H9 (cell line): ENCODE measurements at regions not wholly inside any gene's neighbourhood (a gene's known extent, or its start where the extent isn't known, plus 50 kb on each side); places are given as distances from the start of the nearest gene placed in this dataset.

Experiments
- DNase-seq: peaks from one replicate; pipeline ENCODE4 v3.0.0-alpha.2; 2017
- H2AFZ ChIP-seq: one replicate; pipeline ENCODE4 v1.6.1; 2013; ENCODE audit warnings: mild to moderate bottlenecking, low read length, control low read depth, moderate library complexity
- H2AK5ac ChIP-seq: 2 replicates; pipeline ENCODE4 v1.6.1; 2013; ENCODE audit warnings: low read length, control low read depth, mixed read lengths; ENCODE audit not compliant: insufficient read length
- H2BK120ac ChIP-seq: one replicate; pipeline ENCODE4 v1.6.1; 2013; ENCODE audit warnings: low read depth, mild to moderate bottlenecking, low read length, control low read depth, inconsistent platforms; ENCODE audit not compliant: poor library complexity, severe bottlenecking
- H2BK12ac ChIP-seq: 2 replicates; pipeline ENCODE4 v1.6.1; 2013; ENCODE audit warnings: low read length, control low read depth, mixed read lengths, low read depth; ENCODE audit not compliant: insufficient read length
- H2BK15ac ChIP-seq: 2 replicates; pipeline ENCODE4 v1.6.1; 2013; ENCODE audit warnings: low read depth, low read length, control low read depth
- H2BK20ac ChIP-seq: one replicate; pipeline ENCODE4 v1.6.1; 2013; ENCODE audit warnings: low read depth, mild to moderate bottlenecking, low read length, control low read depth, inconsistent platforms; ENCODE audit not compliant: poor library complexity, severe bottlenecking
- H2BK5ac ChIP-seq: 2 replicates; pipeline ENCODE4 v1.6.1; 2013; ENCODE audit warnings: low read length, control low read depth, mixed read lengths; ENCODE audit not compliant: insufficient read length
- H3K14ac ChIP-seq: 2 replicates; pipeline ENCODE4 v1.6.1; 2013; ENCODE audit warnings: low read length, control low read depth; ENCODE audit not compliant: insufficient read depth
- H3K18ac ChIP-seq: 2 replicates; pipeline ENCODE4 v1.6.1; 2013; ENCODE audit warnings: low read depth, mild to moderate bottlenecking, mixed read lengths, low read length, control low read depth; ENCODE audit not compliant: insufficient read length
- H3K23ac ChIP-seq: 2 replicates; pipeline ENCODE4 v1.6.1; 2013; ENCODE audit warnings: low read length, control low read depth, mixed read lengths, low read depth; ENCODE audit not compliant: insufficient read length
- H3K23me2 ChIP-seq: 2 replicates; pipeline ENCODE4 v1.6.1; 2013; ENCODE audit warnings: low read depth, mild to moderate bottlenecking, mixed read lengths, low read length, control low read depth; ENCODE audit not compliant: insufficient read length, poor library complexity, severe bottlenecking
- H3K27ac ChIP-seq: 2 replicates; pipeline ENCODE4 v1.5.1; 2013; ENCODE audit warnings: low read length, control low read depth, mixed read lengths, low read depth; ENCODE audit not compliant: insufficient read length
- H3K27me3 ChIP-seq: 2 replicates; pipeline ENCODE4 v1.6.1; 2013; ENCODE audit warnings: low read length, control low read depth, inconsistent platforms; ENCODE audit not compliant: insufficient read depth
- H3K4ac ChIP-seq: 2 replicates; pipeline ENCODE4 v1.6.1; 2013; ENCODE audit warnings: low read depth, mild to moderate bottlenecking, control low read depth, inconsistent platforms, low read length, moderate library complexity
- H3K4me1 ChIP-seq: 2 replicates; pipeline ENCODE4 v1.6.1; 2013; ENCODE audit warnings: low read length, control low read depth, inconsistent platforms; ENCODE audit not compliant: insufficient read depth
- H3K4me2 ChIP-seq: 2 replicates; pipeline ENCODE4 v1.6.1; 2013; ENCODE audit warnings: low read length, control low read depth, mixed read lengths; ENCODE audit not compliant: insufficient read length, insufficient read depth
- H3K56ac ChIP-seq: 2 replicates; pipeline ENCODE4 v1.6.1; 2013; ENCODE audit warnings: low read depth, mild to moderate bottlenecking, mixed read lengths, low read length, control low read depth; ENCODE audit not compliant: insufficient read length
- H3K79me1 ChIP-seq: 2 replicates; pipeline ENCODE4 v1.6.1; 2013; ENCODE audit warnings: low read depth, mild to moderate bottlenecking, moderate library complexity, low read length, control low read depth, inconsistent platforms; ENCODE audit not compliant: insufficient read depth, poor library complexity, severe bottlenecking
- H3K79me2 ChIP-seq: 2 replicates; pipeline ENCODE4 v1.6.1; 2013; ENCODE audit warnings: low read length, control low read depth, inconsistent platforms; ENCODE audit not compliant: insufficient read depth
- H3K9ac ChIP-seq: 2 replicates; pipeline ENCODE4 v1.6.1; 2013; ENCODE audit warnings: low read length, control low read depth, mixed read lengths; ENCODE audit not compliant: insufficient read length; ENCODE audit errors: extremely low read depth
- H3K9me3 ChIP-seq: one replicate; pipeline ENCODE4 v1.6.1; 2013; ENCODE audit warnings: low read depth, low read length, inconsistent platforms; ENCODE audit not compliant: control insufficient read depth
- H3T11ph ChIP-seq: one replicate; pipeline ENCODE4 v1.6.1; 2013; ENCODE audit warnings: mild to moderate bottlenecking, low read length, control low read depth, inconsistent platforms
- H4K20me1 ChIP-seq: one replicate; pipeline ENCODE4 v1.6.1; 2013; ENCODE audit not compliant: control insufficient read depth, insufficient read length, insufficient read depth
- H4K5ac ChIP-seq: 2 replicates; pipeline ENCODE4 v1.6.1; 2013; ENCODE audit warnings: low read depth, mild to moderate bottlenecking, mixed read lengths, low read length, control low read depth; ENCODE audit not compliant: insufficient read length
- H4K8ac ChIP-seq: replicated peaks from 2 replicates; pipeline ENCODE4 v1.6.1; 2013; ENCODE audit warnings: low read length, control low read depth, mixed read lengths, low read depth; ENCODE audit not compliant: insufficient read length
- H4K91ac ChIP-seq: 2 replicates; pipeline ENCODE4 v1.6.1; 2013; ENCODE audit warnings: low read depth, mild to moderate bottlenecking, moderate library complexity, mixed read lengths, low read length, control low read depth; ENCODE audit not compliant: insufficient read length
- H3K27ac Mint-ChIP-seq, 3 experiments: 2 replicates in 2 of 3; 3 replicates in 1 of 3; pipeline ENCODE4 v1.8.0; 2020 to 2021; ENCODE audit warnings: mixed read lengths in 3 of 3, mild to moderate bottlenecking in 1 of 3, moderate library complexity in 1 of 3
- H3K27me3 Mint-ChIP-seq: 2 replicates; pipeline ENCODE4 v1.8.0; 2021; ENCODE audit warnings: low read depth, mild to moderate bottlenecking, moderate library complexity, mixed read lengths
- H3K36me3 Mint-ChIP-seq, 3 experiments: 2 replicates in 2 of 3; 3 replicates in 1 of 3; pipeline ENCODE4 v1.8.0; 2020 to 2021; ENCODE audit warnings: low read depth in 3 of 3, mixed read lengths in 3 of 3; ENCODE audit not compliant: insufficient read depth in 1 of 3
- H3K4me1 Mint-ChIP-seq, 2 experiments: 2 replicates each; pipeline ENCODE4 v1.8.0; 2020; ENCODE audit warnings: mixed read lengths in 2 of 2
- H3K4me3 Mint-ChIP-seq, 2 experiments: 2 replicates in 1 of 2; 3 replicates in 1 of 2; pipeline ENCODE4 v1.8.0; 2020 to 2021; ENCODE audit warnings: mild to moderate bottlenecking in 2 of 2, mixed read lengths in 2 of 2, moderate library complexity in 1 of 2
- H3K9me3 Mint-ChIP-seq, 2 experiments: 2 replicates in 1 of 2; 3 replicates in 1 of 2; pipeline ENCODE4 v1.8.0; 2020; ENCODE audit warnings: mild to moderate bottlenecking in 2 of 2, mixed read lengths in 2 of 2, moderate library complexity in 1 of 2
- CTCF ChIP-seq: fragments of 200-600 bp; sonication (generic); conservative IDR thresholded peaks from 3 replicates; pipeline ENCODE4 v1.8.0; 2021; ENCODE audit warnings: antibody characterized with exemption, mild to moderate bottlenecking
- WGBS: extraction: QIAGEN DNeasy Blood & Tissue Kit; methylation state at CpG from one replicate; pipeline ENCODE4 v1.1.7; 2013; ENCODE audit warnings: missing lambda C conversion rate, low lambda C conversion rate, mixed read lengths; ENCODE audit not compliant: insufficient read length; ENCODE audit errors: extremely low coverage; 5-methylcytosine and 5-hydroxymethylcytosine counted together

- TF ChIP-seq CTCF = no peak
- Histone ChIP-seq H3K23me2 (no peaks in the 10 kb centered on the region), H2AK5ac (no peak overlapping the region)
Observed at GRCh38 chr15:48029642-48030041, 91.1 kb upstream of the SLC24A5 start.

More at GRCh38 chr15:48029642-48030041, 91.1 kb upstream of the SLC24A5 start:
- Histone ChIP-seq H3K4me1 (no peaks in the 10 kb centered on the region; the same call in 1 of the 2 replicates), H2AFZ (no peak overlapping the region), H2BK20ac (no peak overlapping the region), H3K9ac (no peak overlapping the region), H3K27ac (no peak overlapping the region), H2BK15ac (no peak overlapping the region), H3K9me3 (no peaks in the 10 kb centered on the region), H3T11ph (no peak overlapping the region), H3K18ac (no peak overlapping the region), H3K27me3 (no peaks in the 10 kb centered on the region), H4K91ac (no peak overlapping the region), H2BK5ac (no peak overlapping the region), H4K20me1 (no peaks in the 10 kb centered on the region), H2BK12ac (no peak overlapping the region), H4K5ac (no peak overlapping the region), H3K23ac (no peak overlapping the region), H3K79me2 (no peaks in the 10 kb centered on the region), H3K56ac (no peak overlapping the region), H4K8ac (no peak overlapping the region), H2BK120ac (no peak overlapping the region), H3K4me2 (no peak overlapping the region), H3K79me1 (no peaks in the 10 kb centered on the region), H3K4ac (no peak overlapping the region), H3K14ac (no peak overlapping the region)
- Mint-ChIP-seq H3K9me3 (no peaks in the 10 kb centered on the region), H3K4me1 (peaks cover 4% of the 10 kb centered on the region in 2 experiments; a peak in 1 of 4 replicates), H3K4me3 (no peak overlapping the region), H3K36me3 (no peaks in the 10 kb centered on the region), H3K27ac (0 out of 7 replicates have a peak overlapping the region, but pooled peaks of 1 of the 3 experiments have one; percentile 36), H3K27me3 (no peaks in the 10 kb centered on the region; the same call in 1 of the 2 replicates)
- no peak for DNase-seq
- WGBS = no CpG with 5 or more reads among the region's 2 CpGs
